GM19395 (cell line): ENCODE measurements at regions not wholly inside any gene's neighbourhood (a gene's known extent, or its start where the extent isn't known, plus 50 kb on each side); places are given as distances from the start of the nearest gene placed in this dataset.
"Not testable (repeated sequence)": the region's sequence is repeated elsewhere in the genome, so short reads cannot be mapped to it uniquely, and the experiment has no call there.

Experiments
- ATAC-seq: cut with Tn5 transposase; IDR thresholded peaks from one replicate; pipeline ENCODE4 v1.9.1; 2021; ENCODE audit warnings: mild to moderate bottlenecking, moderate library complexity; ENCODE audit not compliant: unreplicated experiment

GRCh38 chr10:78443900-78444571, 410.4 kb downstream of the RPS24 start:
- no peak for ATAC-seq

GRCh38 chr10:78444741-78445140, 411.1 kb downstream of the RPS24 start:
- ATAC-seq: not testable (repeated sequence)

- no peak for ATAC-seq
Observed at GRCh38 chr10:78445308-78445707, 411.6 kb downstream of the RPS24 start.

GRCh38 chr10:78448470-78448869, 414.8 kb downstream of the RPS24 start:
- no peak for ATAC-seq

- ATAC-seq: no peak
Observed at GRCh38 chr10:78448994-78449418, 415.3 kb downstream of the RPS24 start.

- no peak for ATAC-seq
Observed at GRCh38 chr10:78449554-78449953, 415.9 kb downstream of the RPS24 start.

- no peak for ATAC-seq
Observed at GRCh38 chr10:78450239-78450638, 416.6 kb downstream of the RPS24 start.

GRCh38 chr10:78450807-78451485, 417.3 kb downstream of the RPS24 start:
- no peak for ATAC-seq

GRCh38 chr10:78451592-78451991, 417.9 kb downstream of the RPS24 start:
- no peak for ATAC-seq

- no peak for ATAC-seq
Observed at GRCh38 chr10:78454123-78454645, 420.5 kb downstream of the RPS24 start.

- ATAC-seq: no peak
Observed at GRCh38 chr10:78455236-78455635, 421.6 kb downstream of the RPS24 start.

- ATAC-seq: no peak
Observed at GRCh38 chr10:78455811-78456210, 422.1 kb downstream of the RPS24 start.

GRCh38 chr10:78456649-78457400, 423.2 kb downstream of the RPS24 start:
- ATAC-seq: no peak

- ATAC-seq: no peak
Observed at GRCh38 chr10:78457804-78458482, 424.3 kb downstream of the RPS24 start.

- no peak for ATAC-seq
Observed at GRCh38 chr10:78458983-78459638, 425.4 kb downstream of the RPS24 start.

GRCh38 chr10:78459639-78460037, 426.0 kb downstream of the RPS24 start:
- ATAC-seq: no peak

- ATAC-seq: no peak
Observed at GRCh38 chr10:78460204-78460603, 426.5 kb downstream of the RPS24 start.

- ATAC-seq: no peak
Observed at GRCh38 chr10:78461333-78461732, 427.7 kb downstream of the RPS24 start.

- no peak for ATAC-seq
Observed at GRCh38 chr10:78462176-78462575, 428.5 kb downstream of the RPS24 start.

- ATAC-seq: no peak
Observed at GRCh38 chr10:78462726-78463228, 429.1 kb downstream of the RPS24 start.
